LNCAP (cell line): ENCODE measurements at regions not wholly inside any gene's neighbourhood (a gene's known extent, or its start where the extent isn't known, plus 50 kb on each side); places are given as distances from the start of the nearest gene placed in this dataset.

Source experiments
- TF ChIP-seq, protein P1 (sequence below): fragments of 450-650 bp; IDR thresholded peaks from 2 replicates; pipeline ENCODE4 v1.5.1; 2017; ENCODE audit warnings: mild to moderate bottlenecking

DNA sequence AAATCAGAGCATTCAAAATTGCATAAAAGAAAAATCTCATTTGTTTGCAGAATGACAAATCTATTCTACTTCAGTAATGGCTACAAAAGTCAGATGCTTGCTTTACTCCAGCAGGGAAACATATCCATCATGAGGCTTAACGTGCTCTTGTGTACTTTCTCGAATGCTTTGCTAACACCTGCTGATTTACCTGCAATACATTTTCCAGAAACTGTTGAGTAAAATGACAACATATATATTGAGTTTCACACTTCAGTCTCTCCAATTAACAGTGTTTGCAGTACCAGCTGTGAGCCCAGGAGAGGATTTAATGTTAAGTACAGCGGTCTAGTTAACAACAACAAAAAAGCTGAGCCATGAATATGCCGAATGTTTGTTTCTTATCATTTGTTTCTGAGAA lies 391.5 kb upstream of the SMC2 start:
- TF ChIP-seq, protein P1, sequence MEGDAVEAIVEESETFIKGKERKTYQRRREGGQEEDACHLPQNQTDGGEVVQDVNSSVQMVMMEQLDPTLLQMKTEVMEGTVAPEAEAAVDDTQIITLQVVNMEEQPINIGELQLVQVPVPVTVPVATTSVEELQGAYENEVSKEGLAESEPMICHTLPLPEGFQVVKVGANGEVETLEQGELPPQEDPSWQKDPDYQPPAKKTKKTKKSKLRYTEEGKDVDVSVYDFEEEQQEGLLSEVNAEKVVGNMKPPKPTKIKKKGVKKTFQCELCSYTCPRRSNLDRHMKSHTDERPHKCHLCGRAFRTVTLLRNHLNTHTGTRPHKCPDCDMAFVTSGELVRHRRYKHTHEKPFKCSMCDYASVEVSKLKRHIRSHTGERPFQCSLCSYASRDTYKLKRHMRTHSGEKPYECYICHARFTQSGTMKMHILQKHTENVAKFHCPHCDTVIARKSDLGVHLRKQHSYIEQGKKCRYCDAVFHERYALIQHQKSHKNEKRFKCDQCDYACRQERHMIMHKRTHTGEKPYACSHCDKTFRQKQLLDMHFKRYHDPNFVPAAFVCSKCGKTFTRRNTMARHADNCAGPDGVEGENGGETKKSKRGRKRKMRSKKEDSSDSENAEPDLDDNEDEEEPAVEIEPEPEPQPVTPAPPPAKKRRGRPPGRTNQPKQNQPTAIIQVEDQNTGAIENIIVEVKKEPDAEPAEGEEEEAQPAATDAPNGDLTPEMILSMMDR = no peak

DNA sequence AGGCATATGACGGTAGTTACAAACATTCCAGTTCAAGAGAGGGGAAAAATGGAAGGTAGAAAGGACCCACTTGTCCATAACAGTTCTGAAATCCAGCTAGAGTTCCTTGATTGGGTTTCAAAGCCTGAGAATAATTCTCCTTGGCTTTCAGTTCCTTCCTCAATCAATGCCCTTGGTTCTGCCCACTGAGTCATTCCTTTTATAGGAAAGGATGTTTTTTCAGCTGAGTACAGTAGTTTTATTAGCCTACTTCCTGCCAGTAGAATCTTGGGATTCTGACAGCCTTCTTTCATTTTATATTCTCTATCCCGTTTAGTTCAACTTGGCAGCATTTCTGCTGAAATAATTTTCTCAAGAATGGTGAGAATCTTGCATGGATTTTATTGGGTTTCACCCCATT lies 386.9 kb upstream of the SMC2 start:
- TF ChIP-seq, protein P1 = no peak

DNA sequence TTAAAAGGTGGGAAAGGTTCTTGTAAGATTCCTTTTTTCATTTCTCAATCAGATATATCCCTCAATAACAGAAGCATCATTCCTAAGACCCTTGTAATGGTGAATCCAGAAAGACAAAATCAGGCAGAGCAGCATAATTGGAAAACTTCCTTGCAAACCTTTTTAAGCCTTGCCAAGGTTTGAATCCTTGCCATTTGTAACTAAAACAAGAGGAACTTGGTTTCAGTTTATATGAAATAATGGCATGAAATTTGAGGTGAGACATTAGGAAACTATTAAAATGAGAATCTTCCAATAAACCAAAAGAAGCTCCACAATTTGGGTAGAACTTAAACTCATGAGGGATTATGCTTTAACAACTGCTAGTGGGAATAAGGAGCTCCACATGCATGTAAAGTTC lies 384.7 kb upstream of the SMC2 start:
- TF ChIP-seq, protein P1 = no peak

DNA sequence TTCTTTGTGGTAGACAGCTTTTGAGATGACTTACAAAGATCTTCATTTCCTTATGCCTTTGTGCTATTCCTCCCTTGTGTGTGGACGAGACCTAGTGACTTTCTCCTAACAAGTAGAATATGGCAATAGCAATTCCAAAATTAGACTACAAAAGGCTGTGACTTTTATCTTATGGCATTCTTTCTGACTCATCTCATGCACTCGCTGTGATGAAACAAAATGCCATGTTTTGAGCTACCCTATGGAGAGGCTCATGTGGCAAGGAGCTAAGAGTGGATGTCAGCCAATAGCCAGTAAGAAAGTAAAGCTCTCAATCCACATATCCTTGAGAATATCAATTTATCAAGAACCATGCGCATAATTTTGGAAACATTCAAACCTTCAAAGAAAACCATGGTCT lies 380.5 kb upstream of the SMC2 start:
- TF ChIP-seq, protein P1 = no peak

DNA sequence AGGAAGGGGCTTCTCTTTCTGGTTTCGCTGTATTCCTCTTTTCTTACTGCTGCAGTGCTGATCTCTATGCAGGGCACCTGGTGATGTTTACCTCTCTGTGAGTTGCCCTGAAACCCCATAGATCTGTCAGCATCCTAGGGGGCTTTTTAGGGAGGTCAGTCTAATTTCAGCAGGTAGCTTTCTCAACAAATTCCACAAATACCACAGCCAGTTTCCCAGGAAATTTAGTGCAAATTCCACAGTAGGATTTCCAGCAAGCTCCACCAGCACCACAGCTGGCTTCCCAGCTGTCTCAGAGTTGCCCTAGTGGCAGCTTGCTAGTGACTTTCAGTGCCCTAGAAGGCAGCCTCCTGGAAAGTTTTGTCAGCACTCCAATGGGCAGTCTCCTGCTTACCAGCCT lies 379.1 kb upstream of the SMC2 start:
- TF ChIP-seq, protein P1 = no peak

DNA sequence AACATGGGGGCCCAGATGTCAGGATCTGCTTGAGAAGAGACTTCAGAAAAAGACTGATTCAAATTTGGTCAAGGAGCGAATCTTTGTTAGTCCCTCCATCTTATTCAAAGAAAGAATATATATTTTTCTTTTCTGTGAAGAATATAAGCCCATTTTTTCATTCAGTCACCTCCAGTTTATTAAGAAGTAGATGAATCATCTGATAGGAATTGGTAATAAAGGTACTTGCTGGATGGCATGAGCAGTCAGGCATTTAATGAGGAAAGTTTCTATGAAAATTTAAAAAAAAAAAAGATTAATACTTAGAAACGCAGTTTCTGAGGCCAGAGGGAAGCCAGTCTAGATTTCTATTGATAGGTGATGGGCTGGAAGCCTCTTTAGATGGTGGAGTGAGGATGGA lies 373.1 kb upstream of the SMC2 start:
- TF ChIP-seq, protein P1 = no peak

DNA sequence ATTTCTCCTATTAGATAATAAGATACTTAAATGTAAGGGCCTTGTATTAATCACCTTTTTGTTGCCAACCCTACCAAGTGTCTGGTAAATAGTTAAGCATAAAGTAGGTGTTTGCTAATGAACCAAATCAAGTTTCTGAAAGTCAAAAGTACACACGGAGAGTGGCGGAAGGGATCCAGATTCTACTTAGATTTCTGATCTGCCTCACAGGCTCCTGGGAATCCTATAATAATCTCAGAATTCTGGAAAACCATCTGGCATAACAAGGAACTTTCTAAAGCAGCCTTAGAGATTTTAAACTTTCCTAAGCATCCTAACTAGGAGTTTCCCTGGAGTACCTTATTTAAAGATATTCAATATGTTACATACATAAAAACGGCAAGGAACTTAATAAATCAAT lies 363.2 kb upstream of the SMC2 start:
- TF ChIP-seq, protein P1 = no peak

DNA sequence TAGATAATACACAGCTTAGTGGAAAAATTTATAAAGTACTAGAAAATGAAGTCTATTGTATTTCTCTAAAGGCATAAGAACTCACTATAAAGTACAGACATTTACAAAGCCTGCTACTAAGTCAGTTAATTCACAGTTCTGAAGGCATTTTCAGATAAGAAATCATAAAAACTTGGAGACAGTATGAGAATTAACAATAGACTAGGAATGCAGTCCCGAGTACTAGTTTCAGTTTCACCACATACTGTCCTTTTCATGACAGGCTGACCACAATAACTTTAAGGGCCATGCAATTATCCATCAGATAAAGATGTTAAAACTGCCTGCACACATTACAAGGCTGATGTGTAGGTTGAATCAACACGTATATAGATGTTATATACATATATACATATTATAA lies 362.6 kb upstream of the SMC2 start:
- TF ChIP-seq, protein P1 = no peak
